Right lobe of liver (tissue), 6 donors: ENCODE measurements at regions not wholly inside any gene's neighbourhood (a gene's known extent, or its start where the extent isn't known, plus 50 kb on each side); places are given as distances from the start of the nearest gene placed in this dataset.
"Not testable (repeated sequence)": the region's sequence is repeated elsewhere in the genome, so short reads cannot be mapped to it uniquely, and the experiment has no call there.

ENCODE experiments used
- ATAC-seq, 4 donors: fragments of 200-7000 bp; cut with Tn5 transposase; one replicate each; pipeline ENCODE4 v1.9.1; 2020; ENCODE audit warnings: mild to moderate bottlenecking in 4 of 4, moderate library complexity in 4 of 4
- DNase-seq, 3 donors: peaks; one replicate each; pipeline ENCODE4 v3.0.0-alpha.2; 2020
- H3K27ac ChIP-seq, 3 donors: fragments of 200-600 bp; one replicate each; pipeline ENCODE4 v1.8.0; 2022
- H3K27me3 ChIP-seq, 2 donors: fragments of 200-600 bp; one replicate each; pipeline ENCODE4 v1.8.0; 2022
- H3K36me3 ChIP-seq, 4 donors: fragments of 200-600 bp; sonication (generic) in 1 of 4; one replicate each; pipeline versions ENCODE4 v1.5.1 to v1.8.0; 2017 to 2022; ENCODE audit warnings: control low read depth in 1 of 4
- H3K4me1 ChIP-seq, 4 donors: fragments of 200-600 bp; sonication (generic) in 1 of 4; one replicate each; pipeline versions ENCODE4 v1.5.1 to v1.8.0; 2017 to 2022; ENCODE audit warnings: control low read depth in 1 of 4
- H3K4me3 ChIP-seq, 3 donors: fragments of 200-600 bp; one replicate each; pipeline ENCODE4 v1.8.0; 2022
- H3K9me3 ChIP-seq, 4 donors: fragments of 200-600 bp; sonication (generic) in 1 of 4; one replicate each; pipeline versions ENCODE4 v1.5.1 to v1.8.0; 2017 to 2022; ENCODE audit warnings: control low read depth in 1 of 4
- WGBS: methylation state at CpG from one replicate; pipeline ENCODE4 v1.1.6; 2018; ENCODE audit warnings: low coverage, low lambda C conversion rate; ENCODE audit not compliant: insufficient coverage; ENCODE audit errors: missing lambda C conversion rate; 5-methylcytosine and 5-hydroxymethylcytosine counted together
- intact Hi-C, 2 donors: fragments of 100-400 bp; cut with DNase I; formaldehyde crosslinking; loops; one replicate each; pipeline versions ENCODE4 v1.11.2 to v1.14.1; 2022
- donor health status: DM: no; HTN: yes; CAD: no.
- donor health status: DM: no; HTN: no; CAD: no.
- donor health status: DM: no; HTN: no; CAD: no.
- donor health status: DM: no; HTN: yes; CAD: no.
- donor health status: DM: no; HTN: yes; CAD: no.

DNA sequence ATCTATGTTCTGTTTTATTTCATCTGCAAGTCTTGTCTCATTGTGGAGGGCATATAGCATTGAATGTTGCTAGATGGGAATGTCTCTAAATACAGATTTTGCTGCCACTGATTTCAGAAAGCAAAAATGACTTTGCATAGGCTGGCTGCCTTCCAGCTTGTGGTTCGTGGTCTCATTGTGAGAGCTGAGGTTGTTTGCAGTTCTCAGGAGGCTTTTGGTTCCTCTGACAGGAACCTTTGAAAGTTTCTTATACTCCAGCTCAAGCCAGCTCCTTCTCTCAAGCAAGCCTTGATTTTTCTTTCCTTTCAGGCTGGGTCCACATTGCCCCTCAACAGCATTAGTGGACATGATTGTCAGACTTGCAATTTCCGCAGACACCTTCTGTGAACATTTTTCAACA is 229.8 kb downstream of the TSPY10 start:
- H3K36me3 ChIP-seq, H3K4me3 ChIP-seq, DNase-seq, intact Hi-C loops, H3K9me3 ChIP-seq, ATAC-seq, H3K27ac ChIP-seq, H3K4me1 ChIP-seq, H3K27me3 ChIP-seq: not testable (repeated sequence)
- WGBS, result no CpG with 5 or more reads among the region's 2 CpGs

DNA sequence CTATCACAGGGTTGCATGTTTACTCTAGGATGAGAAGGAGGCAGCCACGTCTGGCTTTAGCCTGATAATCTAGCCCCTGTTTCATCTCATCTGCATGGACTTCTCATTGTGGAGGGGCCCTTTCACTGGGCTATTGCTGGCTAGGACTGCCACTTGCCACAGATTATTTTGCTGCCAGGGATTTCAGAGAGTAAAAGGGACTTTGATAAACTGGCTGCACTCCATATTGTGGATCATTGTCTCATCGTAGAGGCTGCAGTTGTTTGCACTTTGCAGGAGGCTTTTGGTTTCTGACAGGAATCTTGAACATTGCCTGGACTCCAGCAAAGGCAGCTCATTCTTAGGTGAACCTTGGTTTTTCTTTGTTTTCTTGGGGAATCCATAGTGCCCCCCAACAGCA is 234.8 kb downstream of the TSPY10 start:
- H3K27me3 ChIP-seq, H3K4me1 ChIP-seq, H3K4me3 ChIP-seq, H3K9me3 ChIP-seq, H3K27ac ChIP-seq, DNase-seq, H3K36me3 ChIP-seq, intact Hi-C loops: not testable (repeated sequence)
- WGBS, result no CpG with 5 or more reads among the region's 2 CpGs
- peak in 1 of 4 donors; percentile 84 for ATAC-seq

DNA sequence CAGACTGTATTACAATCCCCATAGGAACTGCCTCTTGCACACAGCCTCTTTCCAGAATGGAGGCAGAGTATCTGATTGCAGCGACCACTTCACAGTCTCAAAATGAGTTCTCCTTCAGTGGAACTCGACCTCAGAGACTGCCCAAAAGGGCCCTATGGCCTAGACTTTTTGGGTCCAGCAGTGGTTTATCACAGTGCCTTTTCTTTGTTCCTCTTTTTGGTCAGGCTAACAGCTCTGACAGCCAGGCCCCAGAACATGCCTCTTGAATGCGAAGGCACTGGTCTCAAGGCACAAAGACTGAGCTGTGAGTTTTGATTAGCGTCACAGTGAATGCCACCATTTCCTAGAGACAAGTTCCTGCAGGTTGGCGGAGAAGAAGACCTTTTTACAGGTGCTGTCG is 241.6 kb downstream of the TSPY10 start:
- intact Hi-C loops, H3K27ac ChIP-seq, DNase-seq, H3K9me3 ChIP-seq, H3K4me1 ChIP-seq, ATAC-seq, H3K4me3 ChIP-seq, H3K36me3 ChIP-seq, H3K27me3 ChIP-seq: not testable (repeated sequence)
- WGBS, result no CpG with 5 or more reads among the region's 6 CpGs

DNA sequence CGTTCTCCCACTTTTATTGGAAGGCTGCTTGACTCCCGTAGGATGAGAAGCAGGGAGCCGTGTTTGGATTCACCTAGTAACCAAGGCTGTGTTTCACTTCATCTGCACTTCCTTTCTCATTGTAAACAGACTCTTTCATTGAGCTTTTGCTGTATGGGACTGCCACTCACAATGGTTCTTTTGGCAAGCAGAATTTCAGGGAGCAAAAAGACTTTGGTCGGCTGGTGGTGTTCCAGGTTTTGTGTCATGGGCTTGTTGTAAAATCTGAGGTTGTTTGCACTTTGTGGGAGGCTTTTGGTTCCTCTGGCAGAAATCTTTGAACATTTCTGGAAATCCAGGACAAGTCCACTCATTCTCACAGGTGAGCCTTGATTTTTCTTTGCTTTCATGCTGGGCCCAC is 243.4 kb downstream of the TSPY10 start:
- H3K27me3 ChIP-seq, H3K27ac ChIP-seq, intact Hi-C loops, H3K4me1 ChIP-seq, H3K36me3 ChIP-seq, H3K9me3 ChIP-seq, DNase-seq, H3K4me3 ChIP-seq: not testable (repeated sequence)
- peak in 1 of 4 donors; percentile 79 for ATAC-seq
- no CpG with 5 or more reads among the region's 4 CpGs for WGBS

DNA sequence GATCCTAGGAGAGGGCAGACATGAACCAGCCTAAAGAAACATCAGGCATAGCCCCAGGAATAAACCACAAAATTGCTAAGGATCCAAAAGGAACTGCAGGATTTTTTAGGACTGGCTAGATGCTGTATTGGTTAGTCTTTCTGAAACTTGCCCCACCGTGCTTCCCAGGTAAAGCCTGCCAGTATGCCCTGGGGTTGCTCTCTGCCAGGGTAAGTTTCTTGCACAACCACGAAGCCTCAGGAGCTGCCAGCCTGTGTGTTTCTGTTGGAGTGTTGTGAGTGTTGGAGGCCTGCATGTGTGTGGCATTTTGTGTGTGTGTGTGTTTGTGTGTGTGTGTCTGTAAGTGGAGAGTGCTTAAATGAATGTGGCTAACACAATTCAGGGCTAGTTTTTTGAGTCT is 244.4 kb downstream of the TSPY10 start:
- H3K27ac ChIP-seq, H3K27me3 ChIP-seq, DNase-seq, intact Hi-C loops, H3K9me3 ChIP-seq, H3K36me3 ChIP-seq, H3K4me1 ChIP-seq, H3K4me3 ChIP-seq: not testable (repeated sequence)
- WGBS, result no CpG with 5 or more reads among the region's 2 CpGs
- ATAC-seq, result peak in 1 of 4 donors; percentile 87

DNA sequence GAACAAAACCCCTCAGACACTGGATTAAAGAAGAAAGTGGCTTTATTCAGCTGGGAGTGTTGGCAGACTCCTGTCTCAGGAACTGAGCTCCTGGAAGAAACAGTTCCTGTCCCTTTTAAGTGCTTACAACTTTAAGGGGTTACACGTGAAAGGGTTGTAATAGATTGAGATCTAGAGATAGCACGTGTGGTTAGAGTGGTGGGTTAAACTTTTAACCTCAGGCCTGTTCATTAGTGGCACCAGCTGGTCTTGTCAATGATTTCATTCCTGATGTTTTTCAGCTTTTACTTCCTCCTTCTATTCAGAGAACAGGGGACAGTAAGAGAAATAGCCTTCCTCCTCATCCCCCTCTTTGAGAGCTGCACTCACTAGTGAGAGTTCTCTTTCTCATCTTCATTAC is 247.1 kb downstream of the TSPY10 start:
- no CpG with 5 or more reads among the region's 2 CpGs for WGBS
- H3K4me1 ChIP-seq, H3K27ac ChIP-seq, H3K27me3 ChIP-seq, intact Hi-C loops, ATAC-seq, DNase-seq, H3K36me3 ChIP-seq, H3K4me3 ChIP-seq, H3K9me3 ChIP-seq: not testable (repeated sequence)

DNA sequence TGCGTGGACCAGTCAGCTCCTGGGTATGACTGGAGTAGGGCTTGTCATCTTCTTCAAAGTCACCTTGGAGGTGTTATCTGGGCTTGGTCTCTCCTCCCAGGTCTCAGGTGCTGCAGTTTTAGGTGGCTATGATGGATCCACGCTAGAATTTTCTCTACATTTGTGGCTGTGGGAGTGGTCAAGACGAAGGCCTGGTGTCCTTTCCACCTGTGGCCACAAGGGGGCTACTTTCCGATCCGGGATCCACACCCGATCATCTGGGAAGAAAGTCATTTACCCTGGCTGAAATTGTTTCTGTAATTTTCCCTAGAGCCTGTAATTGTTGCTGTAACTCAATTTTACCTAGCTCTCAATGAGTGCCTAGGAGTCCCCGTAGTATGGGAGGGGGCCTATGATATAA is 248.0 kb downstream of the TSPY10 start:
- H3K4me3 ChIP-seq, H3K9me3 ChIP-seq, H3K36me3 ChIP-seq, H3K27ac ChIP-seq, H3K4me1 ChIP-seq, H3K27me3 ChIP-seq, intact Hi-C loops, DNase-seq: not testable (repeated sequence)
- no CpG with 5 or more reads among the region's 7 CpGs for WGBS
- peak in 1 of 4 donors; percentile 69 for ATAC-seq

DNA sequence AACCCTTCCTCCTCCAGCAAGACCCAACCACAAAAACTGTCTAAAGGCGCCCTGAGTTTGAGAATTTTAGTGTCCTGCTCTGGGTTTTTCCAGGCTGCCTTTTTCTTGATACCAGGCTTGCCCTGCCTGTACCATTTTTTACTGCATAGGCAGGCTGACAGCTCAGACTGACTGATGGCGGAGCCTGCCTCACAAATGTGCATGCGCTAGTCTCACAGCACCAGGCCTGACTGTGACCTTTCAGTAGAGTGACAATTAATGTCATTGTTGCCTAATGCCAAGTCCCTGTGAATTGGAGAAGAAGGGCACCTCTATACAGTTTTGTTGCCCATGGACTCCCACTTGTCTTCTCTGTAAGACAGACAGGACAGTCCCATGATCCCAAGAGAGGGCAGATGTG is 253.9 kb downstream of the TSPY10 start:
- H3K4me1 ChIP-seq, H3K4me3 ChIP-seq, ATAC-seq, H3K27me3 ChIP-seq, H3K27ac ChIP-seq, DNase-seq, H3K9me3 ChIP-seq, intact Hi-C loops, H3K36me3 ChIP-seq: not testable (repeated sequence)
- no CpG with 5 or more reads among the region's 3 CpGs for WGBS

DNA sequence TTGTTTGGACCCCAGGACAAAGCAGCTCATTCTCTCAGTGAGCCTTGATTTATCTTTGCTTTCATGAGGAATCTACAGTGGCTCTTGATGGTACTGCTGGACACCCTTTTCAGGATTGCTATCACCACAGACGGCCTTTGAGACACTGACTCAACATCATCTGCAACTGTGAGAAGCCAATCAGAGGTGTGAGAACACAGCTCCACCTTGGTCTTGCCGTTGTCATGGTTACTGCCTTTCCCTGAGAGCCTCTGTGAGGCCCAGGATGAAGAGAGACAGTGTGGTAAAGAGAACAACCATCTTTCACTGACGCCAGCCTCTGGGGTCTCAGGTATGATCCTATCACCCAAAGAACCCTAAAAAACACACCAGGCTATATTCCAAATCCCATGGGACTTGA is 270.2 kb downstream of the TSPY10 start:
- H3K27ac ChIP-seq, intact Hi-C loops, H3K4me3 ChIP-seq, DNase-seq, H3K36me3 ChIP-seq, H3K27me3 ChIP-seq, ATAC-seq, H3K4me1 ChIP-seq, H3K9me3 ChIP-seq: not testable (repeated sequence)
- no CpG with 5 or more reads among the region's 3 CpGs for WGBS
